Keratinocyte (primary cell): ENCODE measurements at regions not wholly inside any gene's neighbourhood (a gene's known extent, or its start where the extent isn't known, plus 50 kb on each side); places are given as distances from the start of the nearest gene placed in this dataset.
"Not testable (repeated sequence)": the region's sequence is repeated elsewhere in the genome, so short reads cannot be mapped to it uniquely, and the experiment has no call there.

Experiments used
- DNase-seq: peaks from one replicate; pipeline ENCODE4 v3.0.0-alpha.2; 2011; ENCODE audit warnings: low read depth, missing footprints, low spot score
- FAIRE-seq: peaks from 2 replicates; lab custom pipeline; 2011; peaks lifted over from hg19 to GRCh38; lab: Jason Lieb, UNC
- H2AFZ ChIP-seq: 2 replicates; pipeline ENCODE4 v1.6.0; 2012; ENCODE audit warnings: low read length, control low read depth, inconsistent platforms; ENCODE audit not compliant: control insufficient read depth
- H3K27ac ChIP-seq: 2 replicates; pipeline ENCODE4 v1.5.1; 2011; ENCODE audit warnings: low read length; ENCODE audit not compliant: control insufficient read depth, insufficient read depth
- H3K27me3 ChIP-seq: 3 replicates; pipeline ENCODE4 v1.6.0; 2011; ENCODE audit warnings: low read length; ENCODE audit not compliant: control insufficient read depth, insufficient read depth; ENCODE audit errors: extremely low read depth
- H3K36me3 ChIP-seq, 2 experiments: 2 replicates in 1 of 2; 3 replicates in 1 of 2; pipeline ENCODE4 v1.5.1; 2011; ENCODE audit warnings: low read length in 2 of 2, mild to moderate bottlenecking in 1 of 2; ENCODE audit not compliant: control insufficient read depth in 2 of 2, insufficient read depth in 2 of 2; ENCODE audit errors: extremely low read depth in 1 of 2
- H3K4me1 ChIP-seq: 3 replicates; pipeline ENCODE4 v1.5.1; 2011; ENCODE audit warnings: low read length; ENCODE audit not compliant: control insufficient read depth, insufficient read depth; ENCODE audit errors: extremely low read depth
- H3K4me2 ChIP-seq: 3 replicates; pipeline ENCODE4 v1.6.0; 2011; ENCODE audit warnings: low read depth, low read length; ENCODE audit not compliant: control insufficient read depth, insufficient read depth; ENCODE audit errors: extremely low read depth
- H3K4me3 ChIP-seq, 3 experiments: fragments of 200-600 bp in 1 of 3; sonication (generic) in 1 of 3; 2 replicates in 2 of 3; 3 replicates in 1 of 3; pipeline ENCODE4 v1.5.1; 2011 to 2016; ENCODE audit warnings: low read length in 3 of 3, mild to moderate bottlenecking in 3 of 3, control low read depth in 2 of 3, inconsistent platforms in 1 of 3, low read depth in 1 of 3, mixed read lengths in 1 of 3, mixed run types in 1 of 3, moderate library complexity in 1 of 3; ENCODE audit not compliant: control insufficient read depth in 2 of 3, insufficient read depth in 2 of 3; ENCODE audit errors: extremely low read depth in 1 of 3
- H3K79me2 ChIP-seq: 2 replicates; pipeline ENCODE4 v1.6.0; 2012; ENCODE audit warnings: low read length; ENCODE audit not compliant: control insufficient read depth, insufficient read depth
- H3K9ac ChIP-seq: 3 replicates; pipeline ENCODE4 v1.6.0; 2011; ENCODE audit warnings: low read length; ENCODE audit not compliant: control insufficient read depth, insufficient read depth; ENCODE audit errors: extremely low read depth
- H3K9me1 ChIP-seq: 3 replicates; pipeline ENCODE4 v1.6.0; 2011; ENCODE audit warnings: low read length; ENCODE audit not compliant: control insufficient read depth, insufficient read depth; ENCODE audit errors: extremely low read depth
- H3K9me3 ChIP-seq: 2 replicates; pipeline ENCODE4 v1.5.1; 2012; ENCODE audit warnings: low read depth, low read length; ENCODE audit not compliant: control insufficient read depth
- H4K20me1 ChIP-seq: 3 replicates; pipeline ENCODE4 v1.6.0; 2011; ENCODE audit warnings: low read length; ENCODE audit not compliant: control insufficient read depth, insufficient read depth; ENCODE audit errors: extremely low read depth
- CTCF ChIP-seq, 3 experiments: IDR thresholded peaks in 1 of 3; conservative IDR thresholded peaks in 1 of 3; optimal IDR thresholded peaks in 1 of 3; 2 replicates in 2 of 3; 3 replicates in 1 of 3; pipeline versions ENCODE3 to v1.5.1; 2011; ENCODE audit warnings: low read length in 3 of 3, mild to moderate bottlenecking in 3 of 3, moderate library complexity in 2 of 3, control low read depth in 1 of 3, inconsistent platforms in 1 of 3; ENCODE audit not compliant: insufficient read depth in 2 of 3; ENCODE audit errors: extremely low read depth in 1 of 3
- EZH2 ChIP-seq: IDR thresholded peaks from one replicate; pipeline ENCODE4 v1.6.1; 2012; ENCODE audit warnings: inconsistent platforms, mild to moderate bottlenecking, low read length, moderate library complexity
- dilution Hi-C: fragments of 300-500 bp; cut with MboI; formaldehyde crosslinking; loops from one replicate; pipeline ENCODE4 v1.7.0; 2020; ENCODE audit warnings: low sequenced_read_pairs; ENCODE audit not compliant: extremely low pct_ligation_motif_present

GRCh38 chr11:46210133-46210636 lies 67.3 kb upstream of the CREB3L1 start:
- FAIRE-seq: no peak
- no peak overlapping the region for H3K4me2 ChIP-seq

GRCh38 chr11:46209624-46210023 lies 67.8 kb upstream of the CREB3L1 start:
- H3K9ac ChIP-seq, H3K27me3 ChIP-seq, H3K9me1 ChIP-seq, H3K4me3 ChIP-seq, H3K36me3 ChIP-seq, H3K4me2 ChIP-seq, H3K9me3 ChIP-seq, DNase-seq, H3K27ac ChIP-seq, FAIRE-seq, dilution Hi-C loops, H3K79me2 ChIP-seq, H2AFZ ChIP-seq, H3K4me1 ChIP-seq, H4K20me1 ChIP-seq: not testable (repeated sequence)

More at GRCh38 chr11:46210133-46210636, 67.3 kb upstream of the CREB3L1 start:
- dilution Hi-C loops: no loop called here
- no peak for DNase-seq
- Histone ChIP-seq H3K79me2 (no peaks in the 10 kb centered on the region), H3K27ac (no peak overlapping the region), H3K9ac (no peak overlapping the region), H3K27me3 (no peaks in the 10 kb centered on the region), H3K4me3 (no peak overlapping the region), H3K9me3 (no peaks in the 10 kb centered on the region), H3K4me1 (peaks cover 4% of the 10 kb centered on the region), H3K36me3 (no peaks in the 10 kb centered on the region), H2AFZ (no peak overlapping the region), H3K9me1 (no peaks in the 10 kb centered on the region), H4K20me1 (no peaks in the 10 kb centered on the region)
- no peak for TF ChIP-seq CTCF (optimal IDR thresholded peaks at IDR 0.05 in 1 of 3, IDR thresholded peaks at IDR 0.05 in 1 of 3, conservative IDR thresholded peaks at IDR 0.05 in 1 of 3; ENCODE audit: extremely low read depth in 1 of 3, insufficient read depth in 2 of 3, low read length in 3 of 3)
- no peak for TF ChIP-seq EZH2

- Histone ChIP-seq H3K27me3 (no peaks in the 10 kb centered on the region), H3K9ac (no peak overlapping the region), H4K20me1 (no peaks in the 10 kb centered on the region), H2AFZ (no peak overlapping the region), H3K36me3 (no peaks in the 10 kb centered on the region), H3K27ac (no peak overlapping the region), H3K4me2 (no peak overlapping the region), H3K4me3 (no peak overlapping the region), H3K9me1 (no peaks in the 10 kb centered on the region), H3K4me1 (peaks cover 4% of the 10 kb centered on the region), H3K79me2 (no peaks in the 10 kb centered on the region), H3K9me3 (no peaks in the 10 kb centered on the region)
- FAIRE-seq (no peak), DNase-seq (no peak)
- TF ChIP-seq CTCF (optimal IDR thresholded peaks at IDR 0.05 in 1 of 3, IDR thresholded peaks at IDR 0.05 in 1 of 3, conservative IDR thresholded peaks at IDR 0.05 in 1 of 3; ENCODE audit: extremely low read depth in 1 of 3, insufficient read depth in 2 of 3, low read length in 3 of 3) (no peak), EZH2 (no peak)
- dilution Hi-C loops: no loop called here
These were observed 68.7 kb upstream of the CREB3L1 start for GRCh38 chr11:46208803-46209202.
